ENCODE measurements at regions not wholly inside any gene's neighbourhood (a gene's known extent, or its start where the extent isn't known, plus 50 kb on each side); places are given as distances from the start of the nearest gene placed in this dataset.
"Not testable (repeated sequence)": the region's sequence is repeated elsewhere in the genome, so short reads cannot be mapped to it uniquely, and the experiment has no call there.

- no peak for DNase-seq
Observed at GRCh38 chr9:1882711-1883403, 132.3 kb upstream of the SMARCA2 start.

DNA sequence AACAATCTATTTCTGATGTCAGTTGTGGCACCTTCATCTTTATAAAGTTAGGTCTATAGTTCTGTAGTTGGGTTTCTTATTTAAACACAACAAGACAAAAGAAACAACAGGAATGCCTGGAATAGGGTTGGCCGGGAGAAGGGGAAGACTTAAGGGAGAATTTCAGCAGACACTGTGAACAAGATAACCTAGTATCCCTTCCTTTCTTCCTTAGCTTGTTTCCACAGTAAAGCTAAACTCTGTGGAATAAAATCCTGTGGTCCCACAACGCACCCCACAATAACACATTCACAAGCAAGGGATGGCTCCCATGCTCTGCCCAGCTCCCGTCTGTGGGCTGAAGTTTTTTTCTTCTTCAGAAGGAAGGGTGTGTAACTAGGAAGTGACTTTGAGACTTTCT is 124.9 kb upstream of the SMARCA2 start:
- DNase-seq, result no peak

GRCh38 chr9:1890816-1891215 is 124.3 kb upstream of the SMARCA2 start:
- DNase-seq, result no peak

- not testable (repeated sequence) for DNase-seq
Observed at GRCh38 chr9:1903080-1903704, 112.0 kb upstream of the SMARCA2 start.

- no peak for DNase-seq
Observed at GRCh38 chr9:1907465-1907864, 107.7 kb upstream of the SMARCA2 start.

- no peak for DNase-seq
Observed at GRCh38 chr9:1909322-1909721, 105.8 kb upstream of the SMARCA2 start.

GRCh38 chr9:1910269-1910811 is 104.8 kb upstream of the SMARCA2 start:
- DNase-seq, result no peak

GRCh38 chr9:1913631-1914330 is 101.4 kb upstream of the SMARCA2 start:
- DNase-seq, result no peak

- no peak for DNase-seq
Observed at GRCh38 chr9:1916095-1916494, 99.1 kb upstream of the SMARCA2 start.

GRCh38 chr9:1916655-1917054 is 98.5 kb upstream of the SMARCA2 start:
- DNase-seq, result no peak

DNA sequence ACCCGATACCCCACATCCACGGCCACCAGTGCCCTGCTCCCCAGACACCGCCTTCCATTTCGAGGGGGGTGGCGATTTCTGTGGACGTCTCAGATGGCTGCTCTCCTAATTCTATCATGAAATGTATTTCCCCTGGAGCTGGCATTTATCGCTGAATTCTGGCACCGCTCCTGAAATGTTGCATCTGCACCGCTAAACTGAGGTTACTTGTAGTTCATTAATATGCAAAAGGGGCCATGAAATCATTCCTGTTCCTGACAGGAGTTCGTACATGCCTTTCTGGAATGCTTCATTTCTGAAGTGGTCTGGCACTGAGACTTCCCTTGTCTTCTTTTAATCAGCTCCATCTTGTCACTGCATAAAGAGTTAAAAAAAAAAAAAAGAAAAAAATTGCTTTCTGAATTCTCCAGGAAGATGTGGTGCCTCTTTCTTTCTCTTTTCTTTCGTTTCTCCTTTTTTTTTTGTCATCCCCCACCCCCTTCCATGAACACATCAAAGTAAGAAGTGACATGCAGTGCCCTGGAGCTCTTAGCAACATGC is 97.7 kb upstream of the SMARCA2 start:
- no peak for DNase-seq

GRCh38 chr9:1918108-1918507 is 97.0 kb upstream of the SMARCA2 start:
- no peak for DNase-seq

- DNase-seq, result no peak
Observed at GRCh38 chr9:1918622-1919021, 96.5 kb upstream of the SMARCA2 start.

- no peak for DNase-seq
Observed at GRCh38 chr9:1919229-1919628, 95.9 kb upstream of the SMARCA2 start.

- no peak for DNase-seq
Observed at GRCh38 chr9:1920386-1920785, 94.8 kb upstream of the SMARCA2 start.

DNA sequence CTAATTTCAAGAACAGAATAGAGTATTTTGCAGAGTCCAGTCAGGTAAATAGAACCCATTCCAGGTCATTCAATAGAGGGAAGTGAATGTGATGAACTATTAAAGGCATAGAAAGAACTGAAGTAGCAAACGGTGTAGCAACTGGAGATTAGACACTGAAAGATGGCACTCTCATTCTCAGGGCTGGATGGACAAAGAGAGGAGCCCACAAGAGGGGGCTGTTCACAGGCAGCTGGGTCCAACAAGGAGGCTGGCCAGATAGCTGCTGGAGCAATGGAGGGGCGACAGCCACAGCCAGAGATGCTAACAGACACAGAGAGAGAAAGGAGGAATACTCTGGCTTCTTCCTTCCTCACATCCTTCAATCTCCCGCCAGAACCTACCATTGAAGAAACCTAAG is 93.1 kb upstream of the SMARCA2 start:
- DNase-seq, result no peak

- no peak for DNase-seq
Observed at GRCh38 chr9:1927546-1927945, 87.6 kb upstream of the SMARCA2 start.

- no peak for DNase-seq
Observed at GRCh38 chr9:1929134-1929533, 86.0 kb upstream of the SMARCA2 start.

DNA sequence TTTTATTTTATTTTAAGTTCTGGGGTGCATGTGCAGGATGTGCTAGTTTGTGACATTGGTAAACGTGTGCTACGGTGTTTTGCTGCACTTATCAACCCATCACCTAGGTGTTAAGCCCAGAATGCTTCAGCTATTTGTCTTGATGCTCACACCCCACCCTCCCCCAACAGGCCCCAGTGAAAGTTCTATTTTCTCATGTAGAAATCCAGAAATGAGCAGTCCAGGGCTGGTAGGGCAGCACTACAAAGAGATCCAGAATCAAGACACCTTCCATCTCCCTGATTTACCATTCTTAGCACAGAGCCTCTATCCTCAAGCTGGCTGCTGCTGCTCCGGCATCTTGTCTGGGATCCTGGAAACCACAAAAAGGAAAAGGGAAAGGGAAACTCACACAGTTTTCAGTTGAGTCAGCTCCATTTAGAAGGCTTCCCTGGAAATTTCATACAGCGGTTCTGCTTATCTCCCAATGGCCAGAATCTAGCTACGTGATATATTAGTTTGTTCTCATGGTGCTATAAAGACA is 85.4 kb upstream of the SMARCA2 start:
- no peak for DNase-seq

- not testable (repeated sequence) for DNase-seq
Observed at GRCh38 chr9:1930245-1930736, 84.9 kb upstream of the SMARCA2 start.

GRCh38 chr9:1938135-1938534 is 77.0 kb upstream of the SMARCA2 start:
- no peak for DNase-seq

GRCh38 chr9:1938675-1939170 is 76.4 kb upstream of the SMARCA2 start:
- DNase-seq, result no peak

- no peak for DNase-seq
Observed at GRCh38 chr9:1939466-1939865, 75.7 kb upstream of the SMARCA2 start.

Measured in activated CD4-positive, alpha-beta T cell treated with anti-CD3 and anti-CD28 coated beads, Interleukin-2, amount 50 U/mL, for 4 hours (primary cell).